HG03521 (cell line): ENCODE measurements at regions not wholly inside any gene's neighbourhood (a gene's known extent, or its start where the extent isn't known, plus 50 kb on each side); places are given as distances from the start of the nearest gene placed in this dataset.
"Not testable (repeated sequence)": the region's sequence is repeated elsewhere in the genome, so short reads cannot be mapped to it uniquely, and the experiment has no call there.

Source experiments
- ATAC-seq: cut with Tn5 transposase; IDR thresholded peaks from one replicate; pipeline ENCODE4 v1.9.1; 2021; ENCODE audit warnings: mild to moderate bottlenecking, moderate library complexity; ENCODE audit not compliant: unreplicated experiment

DNA sequence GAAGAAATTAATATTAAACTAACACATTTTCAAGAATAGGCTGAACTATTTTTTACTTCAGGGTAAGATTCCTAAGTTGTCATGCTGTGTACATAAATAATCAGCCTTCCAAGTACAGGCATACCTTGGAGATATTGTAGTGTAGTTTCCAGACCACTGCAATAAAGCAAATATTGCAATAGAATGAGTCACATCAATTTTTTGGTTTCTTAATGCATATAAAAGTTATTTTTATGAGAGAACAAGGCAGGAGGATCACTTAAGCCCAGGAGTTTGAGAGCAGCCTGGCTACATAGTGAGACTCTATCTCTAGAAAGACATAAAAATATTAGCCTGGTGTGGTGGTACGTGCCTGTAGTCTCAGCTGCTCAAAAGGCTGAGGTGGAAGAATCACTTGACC, 511.5 kb downstream of the UQCRFS1 start:
- no peak for ATAC-seq

DNA sequence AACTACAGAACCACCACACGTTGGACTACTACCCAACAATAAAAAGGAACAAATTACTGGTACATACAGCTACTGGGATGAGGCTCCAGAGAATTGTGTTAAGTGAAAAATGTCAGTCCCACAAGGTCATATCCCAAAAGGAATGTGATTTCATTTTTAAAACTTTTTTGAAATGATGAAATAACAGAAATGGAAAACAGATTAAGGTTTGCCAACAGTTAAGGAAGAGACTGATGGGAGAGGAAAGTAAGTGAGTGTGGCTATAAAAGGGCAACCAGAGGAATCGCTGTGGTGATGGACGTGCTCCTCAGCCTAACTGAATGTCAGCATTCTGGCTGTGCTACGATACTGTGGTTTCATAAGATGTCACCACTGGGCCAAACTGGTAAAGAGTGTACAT, 512.8 kb downstream of the UQCRFS1 start:
- no peak for ATAC-seq

DNA sequence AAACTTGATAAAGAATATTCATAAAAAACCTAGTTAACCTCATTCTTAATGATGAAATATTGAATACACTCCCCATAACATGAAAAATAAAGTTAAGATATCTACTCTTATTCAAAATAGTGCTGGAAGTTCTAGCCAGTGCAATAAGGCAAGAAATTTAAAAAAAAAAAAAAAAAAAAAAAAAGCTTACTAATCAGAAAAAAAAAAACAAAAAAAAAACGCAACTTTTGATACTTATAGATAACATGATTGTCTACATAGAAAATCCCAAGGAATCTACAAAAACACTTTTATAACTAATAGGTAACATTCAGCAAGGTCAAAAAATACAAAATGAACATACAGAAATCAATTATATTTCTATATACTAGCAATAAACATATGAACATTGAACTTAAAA, 515.6 kb downstream of the UQCRFS1 start:
- no peak for ATAC-seq

DNA sequence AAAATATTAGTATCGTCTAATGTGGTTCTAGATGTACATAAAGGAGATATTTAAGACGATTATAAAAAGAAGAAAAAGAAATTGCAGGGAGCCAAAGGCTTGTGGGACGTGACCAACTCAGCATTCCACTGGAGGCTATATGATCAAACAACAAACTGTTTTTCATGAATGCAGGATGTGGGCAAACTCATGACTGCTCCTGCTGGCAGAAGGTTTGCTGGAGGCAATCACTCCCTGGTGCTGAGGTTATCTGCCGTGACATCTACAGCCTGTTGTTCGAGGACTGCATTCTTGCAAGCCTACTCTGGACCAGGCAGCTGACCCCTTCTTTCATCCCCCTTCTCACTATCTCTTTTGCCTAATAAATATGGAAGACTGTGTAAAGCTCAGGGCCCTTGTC, 518.1 kb downstream of the UQCRFS1 start:
- no peak for ATAC-seq

DNA sequence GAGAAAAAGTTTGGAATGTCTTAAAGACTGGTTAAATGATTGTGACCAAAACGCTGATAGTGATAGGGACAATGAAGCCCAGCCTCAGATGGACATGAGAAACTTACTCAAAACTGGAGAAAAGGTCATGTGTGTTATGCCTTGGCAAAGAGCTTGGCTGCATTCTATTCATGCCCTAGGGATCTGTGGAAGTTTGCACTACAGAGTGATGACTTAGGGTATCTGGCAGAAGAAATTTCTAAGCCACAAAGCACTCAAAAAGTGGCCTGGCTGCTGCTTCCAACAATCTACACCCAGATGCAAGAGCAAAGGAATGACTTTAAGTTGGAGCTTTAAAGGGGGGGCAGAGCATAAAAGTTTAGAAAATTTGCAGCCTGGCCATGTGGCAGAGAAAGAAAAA, 521.3 kb downstream of the UQCRFS1 start:
- no peak for ATAC-seq

DNA sequence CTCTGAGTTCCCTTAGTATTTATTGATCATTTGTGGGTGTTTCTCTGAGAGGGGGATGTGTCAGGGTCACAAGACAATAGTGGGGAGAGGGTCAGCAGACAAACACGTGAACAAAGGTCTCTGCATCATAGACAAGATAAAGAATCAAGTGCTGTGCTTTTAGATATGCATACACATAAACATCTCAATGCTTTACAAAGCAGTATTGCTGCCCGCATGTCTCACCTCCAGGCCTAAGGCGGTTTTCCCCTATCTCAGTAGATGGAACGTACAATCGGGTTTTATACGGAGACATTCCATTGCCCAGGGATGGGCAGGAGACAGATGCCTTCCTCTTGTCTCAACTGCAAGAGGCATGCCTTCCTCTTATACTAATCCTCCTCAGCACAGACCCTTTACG, 523.5 kb downstream of the UQCRFS1 start:
- not testable (repeated sequence) for ATAC-seq

DNA sequence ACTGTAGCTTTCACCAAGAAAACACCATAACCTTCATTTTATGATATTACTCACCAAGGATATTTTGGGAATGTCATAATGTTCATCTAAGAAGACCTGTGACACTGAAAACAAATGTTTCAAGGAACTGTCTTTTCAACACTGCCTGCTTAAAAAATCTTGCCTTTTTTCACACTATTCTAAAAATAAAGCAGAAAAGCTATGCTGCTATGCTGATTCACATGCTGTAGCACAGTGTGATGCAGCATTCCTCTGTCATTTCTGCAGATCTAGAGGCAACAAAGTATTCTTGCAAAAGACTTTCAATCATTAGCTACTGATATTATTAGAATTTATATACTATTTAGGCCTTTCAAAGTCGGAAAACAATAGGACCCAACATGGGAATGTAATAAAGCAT, 525.7 kb downstream of the UQCRFS1 start:
- no peak for ATAC-seq

DNA sequence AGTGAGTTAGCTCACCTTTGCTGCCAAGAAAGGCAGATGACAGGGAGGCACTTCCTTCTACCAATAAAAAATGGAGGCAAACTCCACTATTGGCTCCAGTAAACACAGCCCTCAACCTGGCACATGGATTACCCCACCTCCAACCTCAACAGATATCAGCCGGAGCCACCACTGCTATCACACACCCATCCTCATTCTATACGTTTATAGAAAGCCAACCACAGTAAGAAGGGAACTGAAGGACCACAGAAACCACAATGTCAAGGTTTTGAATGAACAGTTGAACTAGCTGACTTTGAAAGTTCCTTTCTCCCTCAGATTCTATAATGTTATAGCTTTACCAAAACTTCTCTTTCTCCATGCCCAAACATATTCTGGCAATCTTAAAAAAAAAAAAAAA, 526.2 kb downstream of the UQCRFS1 start:
- no peak for ATAC-seq

DNA sequence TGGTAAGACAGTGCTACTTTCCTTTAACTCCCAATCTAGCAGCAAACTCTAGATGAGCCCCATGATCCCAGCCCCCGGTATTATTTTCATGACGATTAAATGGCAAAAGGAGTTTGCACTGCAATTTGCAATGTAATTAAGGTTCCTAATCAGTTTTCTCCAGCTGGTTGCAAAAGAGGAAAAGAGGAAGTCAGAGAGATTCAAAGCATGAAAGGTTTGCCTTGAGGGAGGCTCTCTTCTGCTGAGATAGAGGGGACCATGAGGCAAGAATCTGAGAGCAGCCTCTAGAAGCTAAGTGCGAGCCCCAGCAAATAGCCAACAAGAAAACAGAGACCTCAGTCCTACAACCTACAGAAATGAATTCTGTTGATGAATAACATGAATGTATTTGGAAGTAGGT, 527.1 kb downstream of the UQCRFS1 start:
- no peak for ATAC-seq

DNA sequence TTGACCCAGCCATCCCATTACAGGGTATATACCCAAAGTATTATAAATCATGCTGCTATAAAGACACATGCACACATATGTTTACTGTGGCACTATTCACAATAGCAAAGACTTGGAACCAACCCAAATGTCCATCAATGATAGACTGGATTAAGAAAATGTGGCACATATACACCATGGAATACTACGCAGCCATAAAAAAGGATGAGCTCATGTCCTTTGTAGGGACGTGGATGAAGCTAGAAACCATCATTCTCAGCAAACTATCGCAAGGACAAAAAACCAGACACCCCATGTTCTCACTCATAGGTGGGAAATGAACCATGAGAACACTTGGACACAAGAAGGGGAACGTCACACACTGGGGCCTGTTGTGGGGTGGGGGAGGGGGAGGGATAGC, 527.9 kb downstream of the UQCRFS1 start:
- not testable (repeated sequence) for ATAC-seq

DNA sequence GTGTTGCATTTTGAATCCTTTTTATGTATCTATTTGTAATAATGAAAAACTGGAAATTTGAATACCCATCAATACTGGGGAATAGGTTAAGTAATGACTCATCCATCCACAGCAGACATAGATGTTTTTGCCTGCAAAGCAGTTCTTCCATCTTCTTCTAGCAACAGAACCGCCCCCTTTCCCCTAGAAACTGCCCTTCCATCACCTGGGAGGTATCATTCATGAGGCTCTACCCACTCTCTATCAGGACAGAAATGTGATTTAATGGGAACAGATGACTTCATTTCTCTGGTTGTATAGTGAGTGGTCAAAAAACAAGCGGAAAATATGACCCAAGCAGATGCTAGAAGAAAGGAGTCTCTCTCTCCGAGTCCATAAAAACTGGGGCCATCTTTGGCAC, 532.8 kb downstream of the UQCRFS1 start:
- no peak for ATAC-seq

DNA sequence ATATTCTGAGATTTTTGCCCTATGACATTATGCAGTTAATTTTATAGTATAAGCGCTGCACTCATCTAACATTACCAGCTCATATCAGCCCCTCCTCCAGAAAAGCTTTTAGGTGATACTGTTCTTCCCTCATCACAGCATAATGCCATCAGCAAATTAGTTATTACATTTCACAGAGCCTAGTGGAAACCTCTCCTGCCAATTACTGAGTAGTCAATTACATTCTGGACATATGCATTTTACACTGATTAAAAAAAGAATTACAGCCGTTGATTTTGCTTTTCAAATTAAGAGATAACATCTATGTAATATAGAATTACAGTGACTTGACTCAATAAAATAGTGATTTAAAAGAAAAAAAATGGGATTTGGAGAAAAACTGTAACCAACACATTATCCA, 542.1 kb downstream of the UQCRFS1 start:
- no peak for ATAC-seq

DNA sequence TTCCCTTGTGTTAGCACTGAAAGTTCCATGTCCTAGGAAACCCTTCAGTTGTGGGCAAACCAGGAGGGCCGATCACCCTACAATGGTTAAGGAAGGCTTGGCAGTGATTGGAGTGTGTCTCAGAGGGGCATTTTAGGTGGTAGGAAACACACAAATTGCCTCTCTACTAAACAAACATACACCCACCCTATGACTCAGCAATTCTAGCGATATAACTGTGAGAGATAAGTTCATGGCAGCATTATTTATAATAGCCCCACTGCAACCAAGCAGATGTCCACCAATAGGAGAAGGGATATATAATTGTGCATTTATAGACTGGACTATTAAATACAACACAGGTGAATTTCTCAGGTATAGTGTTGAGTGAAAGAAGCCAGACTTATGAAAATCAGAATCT, 543.1 kb downstream of the UQCRFS1 start:
- no peak for ATAC-seq

DNA sequence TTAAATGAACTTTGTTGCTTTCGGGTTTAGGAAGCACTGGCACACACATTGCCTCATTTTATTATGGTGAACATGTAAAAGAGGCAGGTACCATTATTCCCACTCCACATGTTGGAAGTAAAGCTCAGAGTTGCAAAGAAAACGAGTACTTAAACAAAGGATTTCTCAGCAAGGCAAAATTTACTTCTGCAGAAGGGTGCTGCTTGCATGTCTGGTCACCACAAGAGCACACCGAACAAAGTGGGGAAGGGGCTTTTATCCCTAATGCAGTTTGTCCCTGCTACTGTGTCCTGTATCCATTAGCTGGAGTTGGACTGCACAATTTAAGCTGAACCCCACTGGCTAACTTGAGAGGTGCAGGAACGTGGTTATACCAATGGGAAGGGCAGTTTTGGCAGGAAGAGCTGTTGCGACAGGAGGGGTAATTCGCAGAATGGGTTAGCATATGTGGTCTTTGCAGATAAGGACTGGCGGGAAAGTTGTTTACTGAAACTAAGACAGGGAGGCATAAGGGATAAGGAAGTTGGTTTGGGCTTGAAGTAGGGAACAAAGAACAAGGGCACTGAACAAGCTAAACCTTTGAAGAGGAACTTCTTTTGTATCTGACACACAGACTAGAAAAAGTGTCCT, 545.5 kb downstream of the UQCRFS1 start:
- ATAC-seq = no peak

DNA sequence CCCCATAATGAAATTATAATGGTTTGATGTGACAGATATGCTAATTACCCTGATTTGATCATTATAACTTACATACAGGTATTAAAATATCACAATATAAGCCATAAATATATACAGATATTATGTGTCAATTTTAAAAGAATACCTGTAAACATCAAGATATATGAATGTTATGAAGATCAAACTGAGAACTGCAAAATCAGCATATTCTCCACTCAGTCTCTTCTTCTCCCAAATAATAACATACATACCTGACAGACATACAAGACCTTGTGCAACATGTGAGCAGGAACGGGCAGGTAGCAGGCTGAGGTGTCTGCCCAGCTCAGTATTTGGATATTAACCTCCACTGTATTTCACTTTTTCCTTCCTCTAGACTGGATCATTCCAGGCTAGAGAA, 547.2 kb downstream of the UQCRFS1 start:
- no peak for ATAC-seq

DNA sequence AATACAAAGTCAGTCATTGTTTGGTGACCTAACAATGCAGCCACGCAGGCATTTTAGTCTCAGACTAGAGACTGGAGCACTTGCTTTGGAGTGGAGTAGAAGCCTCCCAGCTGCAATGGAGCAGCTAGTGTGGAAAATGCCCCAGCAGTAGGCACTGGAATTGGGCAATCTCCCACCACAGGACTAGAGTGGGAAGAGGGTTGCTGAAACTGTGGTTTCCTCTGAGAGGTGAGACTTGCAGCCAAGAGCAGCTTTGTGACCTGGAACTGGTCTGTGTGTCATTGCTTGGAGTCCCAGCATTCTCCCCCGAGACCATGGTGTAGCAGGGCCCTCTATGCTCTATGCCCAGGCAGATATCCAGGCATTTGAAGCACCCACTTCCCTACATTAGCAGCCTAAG, 556.3 kb downstream of the UQCRFS1 start:
- ATAC-seq = no peak

DNA sequence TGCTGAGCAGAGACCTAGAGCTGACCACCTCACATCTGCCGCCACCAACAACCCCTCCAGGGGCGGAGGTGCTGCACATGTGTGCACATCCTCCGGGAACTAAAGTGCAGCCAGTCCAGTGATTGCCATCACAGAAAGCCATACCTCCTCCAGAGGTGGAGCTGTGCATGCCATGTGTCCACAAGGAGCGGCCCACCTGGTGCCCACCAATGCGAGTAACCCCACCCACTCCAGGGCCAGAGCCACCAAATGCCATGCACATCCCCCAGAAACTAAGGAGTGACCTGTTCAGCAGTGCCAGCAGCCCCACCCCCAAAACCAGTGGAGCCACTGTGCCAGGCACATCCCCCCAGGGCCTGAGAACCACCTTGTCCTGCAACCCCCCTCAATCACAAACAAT, 557.9 kb downstream of the UQCRFS1 start:
- ATAC-seq = no peak

DNA sequence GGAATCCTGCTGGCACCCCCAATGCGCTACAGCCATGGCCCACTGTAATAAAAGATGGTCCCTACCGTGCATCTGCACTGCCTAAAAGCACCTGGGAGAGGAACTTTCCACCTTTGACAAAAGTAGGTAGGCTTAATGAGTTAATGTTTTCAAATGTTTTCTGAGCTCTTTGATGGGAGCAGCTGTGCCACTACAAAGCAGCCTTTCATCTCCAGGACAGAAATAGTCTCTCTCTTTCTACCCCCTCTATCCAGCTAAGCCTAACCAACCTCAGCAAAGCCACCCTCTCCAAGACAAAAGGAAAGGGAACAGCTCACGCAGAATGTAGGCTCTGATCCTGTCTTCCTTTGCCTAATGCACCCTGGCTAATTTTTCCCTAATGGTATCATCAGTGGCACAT, 560.2 kb downstream of the UQCRFS1 start:
- no peak for ATAC-seq

DNA sequence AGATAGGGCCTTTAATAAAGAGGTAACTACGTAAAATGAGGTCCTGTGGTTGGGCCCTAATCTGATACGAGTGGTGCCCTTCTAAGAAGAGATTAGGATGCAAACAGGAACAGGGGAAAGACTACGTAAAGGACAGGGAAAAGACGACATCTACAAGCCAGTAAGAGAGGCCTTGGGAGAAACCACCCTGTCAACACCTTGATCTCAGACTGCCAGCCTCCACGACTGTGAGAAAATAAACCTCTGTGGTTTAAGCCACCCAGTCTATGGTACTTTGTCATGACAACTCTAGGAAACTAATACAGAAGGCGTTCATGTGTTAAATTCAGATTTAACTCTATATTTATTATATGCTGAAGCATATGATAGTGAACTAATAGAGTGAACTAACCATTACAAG, 566.3 kb downstream of the UQCRFS1 start:
- ATAC-seq = no peak

DNA sequence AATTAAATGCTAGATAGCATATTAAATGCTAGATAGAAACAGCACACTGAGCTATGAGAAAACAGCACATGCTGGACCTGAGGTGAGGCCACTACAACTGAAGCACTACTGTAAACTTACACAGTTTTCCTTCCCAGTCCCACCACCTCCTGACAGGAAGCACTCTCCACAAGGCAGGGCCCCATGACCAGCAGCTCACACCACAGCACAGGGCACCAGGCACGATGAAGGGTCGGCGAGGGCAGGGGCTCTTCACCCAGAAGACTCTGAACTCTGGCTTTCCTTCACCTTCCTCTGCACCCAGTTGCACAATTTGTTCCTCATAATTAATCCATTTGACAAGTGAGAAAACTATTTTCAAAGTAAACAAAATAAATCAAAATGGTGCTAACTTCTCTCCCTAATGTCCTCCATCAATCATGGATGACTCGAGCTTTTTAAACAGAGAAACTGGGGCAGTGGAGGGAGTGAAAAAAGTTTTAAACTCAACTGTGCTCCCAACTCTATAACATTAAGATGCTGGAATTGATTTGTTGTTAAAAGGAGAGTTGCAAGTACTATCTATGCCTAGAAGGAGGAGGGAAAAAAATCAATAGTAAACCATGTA, 568.7 kb downstream of the UQCRFS1 start:
- no peak for ATAC-seq

DNA sequence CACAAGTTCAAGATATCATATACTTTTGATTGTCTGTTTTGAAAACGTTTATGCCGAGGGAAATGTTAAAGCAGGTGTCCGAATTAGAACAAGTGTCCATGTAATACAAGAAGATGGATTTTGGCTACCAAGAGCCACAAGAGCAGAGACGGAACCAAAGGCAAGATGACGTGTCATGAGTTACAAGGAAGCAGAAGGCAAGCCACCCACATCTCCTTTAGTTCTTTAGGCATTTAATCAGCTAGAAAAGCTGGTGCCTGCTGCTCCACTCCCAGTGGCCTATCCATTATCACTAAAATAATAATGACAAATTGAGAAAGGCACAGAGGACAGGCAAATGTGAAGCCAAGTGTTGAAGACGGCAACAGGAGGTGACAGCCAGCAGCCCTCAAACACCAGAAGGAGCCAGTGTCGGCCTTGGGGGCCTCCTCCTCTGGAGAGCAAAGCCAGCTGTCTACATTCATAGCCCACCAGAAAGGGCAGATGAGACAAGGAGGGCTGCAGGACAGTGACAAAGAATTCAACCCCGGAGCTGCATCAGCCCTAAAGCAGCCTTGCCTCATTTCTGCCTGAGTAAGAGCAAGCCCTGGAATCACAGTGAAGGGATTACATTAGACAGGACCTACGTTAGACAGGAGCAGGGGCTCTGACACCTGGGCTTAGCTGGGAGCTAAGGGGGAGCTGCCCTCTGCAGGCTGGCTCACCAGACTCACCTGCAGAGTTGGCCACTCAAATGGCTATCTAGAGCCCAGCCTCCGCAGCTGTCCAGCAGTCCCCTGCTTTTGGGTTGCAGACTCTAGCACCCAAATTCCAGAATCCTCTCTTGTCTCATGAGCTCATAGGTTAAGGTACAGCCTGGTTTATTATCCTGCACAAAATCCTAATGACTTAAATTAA, 569.9 kb downstream of the UQCRFS1 start:
- no peak for ATAC-seq

DNA sequence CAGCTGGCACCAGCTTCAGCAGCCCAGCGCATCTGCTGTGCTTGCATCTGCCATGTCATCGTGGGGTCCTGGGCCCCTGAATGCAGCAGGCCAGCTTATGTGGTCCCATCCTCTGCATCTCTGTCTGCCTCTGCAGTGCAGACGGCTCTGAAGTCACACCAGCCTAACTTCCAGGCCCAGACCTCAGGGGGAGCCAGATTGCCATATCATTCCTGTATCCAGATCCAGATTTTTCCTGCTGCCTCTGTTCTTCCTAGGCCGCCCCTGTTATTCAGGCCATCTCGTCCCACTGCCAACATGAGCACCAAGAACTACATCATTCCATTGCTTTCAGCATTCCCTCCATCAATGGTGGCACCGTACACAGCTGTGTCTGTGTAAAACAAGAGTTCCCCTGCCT, 571.6 kb downstream of the UQCRFS1 start:
- ATAC-seq = no peak
